Vagina (tissue), 2 donors: ENCODE measurements at regions not wholly inside any gene's neighbourhood (a gene's known extent, or its start where the extent isn't known, plus 50 kb on each side); places are given as distances from the start of the nearest gene placed in this dataset.

Experiments used
- CTCF ChIP-seq, 3 experiments: fragments of 450-650 bp in 2 of 3; fragments of 200-600 bp in 1 of 3; sonication (generic) in 1 of 3; IDR thresholded peaks; one replicate each; pipeline ENCODE4 v1.5.1; 2017 to 2019; ENCODE audit warnings: antibody characterized with exemption in 3 of 3, mild to moderate bottlenecking in 2 of 3, moderate library complexity in 2 of 3
- POLR2A ChIP-seq, 2 donors: fragments of 450-650 bp; IDR thresholded peaks; one replicate each; pipeline ENCODE4 v1.6.1; 2017; ENCODE audit warnings: antibody characterized with exemption in 2 of 2, mild to moderate bottlenecking in 2 of 2, moderate library complexity in 2 of 2
- POLR2AphosphoS5 ChIP-seq, 2 donors: sonication (generic); formaldehyde crosslinking; IDR thresholded peaks; one replicate each; pipeline ENCODE4 v1.9.0; 2017; ENCODE audit warnings: antibody characterized with exemption in 2 of 2, mild to moderate bottlenecking in 2 of 2, low read depth in 1 of 2; ENCODE audit not compliant: insufficient read depth in 1 of 2

- TF ChIP-seq CTCF (IDR thresholded peaks at IDR 0.05) = no peak
- no peak for TF ChIP-seq POLR2A (IDR thresholded peaks at IDR 0.05)
- no peak for TF ChIP-seq POLR2AphosphoS5 (IDR thresholded peaks at IDR 0.05; ENCODE audit: insufficient read depth in 1 of 2, low read depth in 1 of 2)
Observed at GRCh38 chr21:18636897-18637296, 233.3 kb upstream of the TMPRSS15 start.
